ENCODE measurements at regions not wholly inside any gene's neighbourhood (a gene's known extent, or its start where the extent isn't known, plus 50 kb on each side); places are given as distances from the start of the nearest gene placed in this dataset.

- Histone ChIP-seq H3K4me1 (peaks cover 14% of the 10 kb centered on the region), H3K4me3 (no peak overlapping the region), H3K27ac (no peak overlapping the region), H3K36me3 (no peaks in the 10 kb centered on the region), H3K4me2 (no peak overlapping the region), H3K9me3 (ENCODE audit: low read depth) (no peaks in the 10 kb centered on the region), H3F3A (ENCODE audit: low read depth) (no peaks in the 10 kb centered on the region), H3K9ac (no peak overlapping the region), H3K79me2 (ENCODE audit: low read depth) (no peaks in the 10 kb centered on the region), H4K20me1 (ENCODE audit: low read depth) (no peaks in the 10 kb centered on the region), H2AFZ (replicated peaks) (no peak overlapping the region), H3K27me3 (no peaks in the 10 kb centered on the region)
- no peaks in the 10 kb centered on the region for H3K36me3 Mint-ChIP-seq
- peaks cover 3% of the 10 kb centered on the region for H3K27me3 Mint-ChIP-seq (ENCODE audit: insufficient read depth, low read depth)
- TF ChIP-seq EZH2 (IDR thresholded peaks at IDR 0.05), result no peak
- peaks cover 44% of the 10 kb centered on the region for H3K4me1 Mint-ChIP-seq
- no peaks in the 10 kb centered on the region for H3K9me3 Mint-ChIP-seq
- no peak overlapping the region for H3K27ac Mint-ChIP-seq
- H3K4me3 Mint-ChIP-seq, result no peak overlapping the region
- no peak for DNase-seq (ENCODE audit: low spot score)
These were observed 340.7 kb downstream of the DHX15 start for GRCh38 chr4:24243641-24244040.

GRCh38 chr4:24241511-24241910 is 342.8 kb downstream of the DHX15 start:
- no peaks in the 10 kb centered on the region for H4K20me1 ChIP-seq (ENCODE audit: low read depth)
- peaks cover 12% of the 10 kb centered on the region for H3K4me1 ChIP-seq
- H3K27me3 ChIP-seq, result no peaks in the 10 kb centered on the region
- peaks cover 32% of the 10 kb centered on the region for H3K4me1 Mint-ChIP-seq
- H3K9me3 ChIP-seq (ENCODE audit: low read depth), result no peaks in the 10 kb centered on the region
- no peak overlapping the region for H2AFZ ChIP-seq (replicated peaks)
- H3K4me3 Mint-ChIP-seq, result no peak overlapping the region
- no peaks in the 10 kb centered on the region for H3K36me3 ChIP-seq
- H3K4me2 ChIP-seq, result no peak overlapping the region
- peaks cover 3% of the 10 kb centered on the region for H3K27me3 Mint-ChIP-seq (ENCODE audit: insufficient read depth, low read depth)
- no peaks in the 10 kb centered on the region for H3F3A ChIP-seq (ENCODE audit: low read depth)
- TF ChIP-seq EZH2phosphoT487 (IDR thresholded peaks at IDR 0.05), result no peak
- TF ChIP-seq, protein P1, sequence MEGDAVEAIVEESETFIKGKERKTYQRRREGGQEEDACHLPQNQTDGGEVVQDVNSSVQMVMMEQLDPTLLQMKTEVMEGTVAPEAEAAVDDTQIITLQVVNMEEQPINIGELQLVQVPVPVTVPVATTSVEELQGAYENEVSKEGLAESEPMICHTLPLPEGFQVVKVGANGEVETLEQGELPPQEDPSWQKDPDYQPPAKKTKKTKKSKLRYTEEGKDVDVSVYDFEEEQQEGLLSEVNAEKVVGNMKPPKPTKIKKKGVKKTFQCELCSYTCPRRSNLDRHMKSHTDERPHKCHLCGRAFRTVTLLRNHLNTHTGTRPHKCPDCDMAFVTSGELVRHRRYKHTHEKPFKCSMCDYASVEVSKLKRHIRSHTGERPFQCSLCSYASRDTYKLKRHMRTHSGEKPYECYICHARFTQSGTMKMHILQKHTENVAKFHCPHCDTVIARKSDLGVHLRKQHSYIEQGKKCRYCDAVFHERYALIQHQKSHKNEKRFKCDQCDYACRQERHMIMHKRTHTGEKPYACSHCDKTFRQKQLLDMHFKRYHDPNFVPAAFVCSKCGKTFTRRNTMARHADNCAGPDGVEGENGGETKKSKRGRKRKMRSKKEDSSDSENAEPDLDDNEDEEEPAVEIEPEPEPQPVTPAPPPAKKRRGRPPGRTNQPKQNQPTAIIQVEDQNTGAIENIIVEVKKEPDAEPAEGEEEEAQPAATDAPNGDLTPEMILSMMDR (IDR thresholded peaks at IDR 0.05), result no peak
- no peak for TF ChIP-seq EZH2 (IDR thresholded peaks at IDR 0.05)
- no peak overlapping the region for H3K27ac ChIP-seq
- DNase-seq (ENCODE audit: low spot score), result no peak
- no peak overlapping the region for H3K4me3 ChIP-seq
- no peaks in the 10 kb centered on the region for H3K9me3 Mint-ChIP-seq
- H3K79me2 ChIP-seq (ENCODE audit: low read depth), result no peaks in the 10 kb centered on the region
- no peak overlapping the region for H3K27ac Mint-ChIP-seq
- H3K9ac ChIP-seq, result no peak overlapping the region
- no peaks in the 10 kb centered on the region for H3K36me3 Mint-ChIP-seq

GRCh38 chr4:24240655-24241054 is 343.7 kb downstream of the DHX15 start:
- H3K36me3 Mint-ChIP-seq, result no peaks in the 10 kb centered on the region
- no peak overlapping the region for H3K27ac Mint-ChIP-seq
- Histone ChIP-seq H4K20me1 (ENCODE audit: low read depth) (no peaks in the 10 kb centered on the region), H3K9ac (no peak overlapping the region), H2AFZ (replicated peaks) (no peak overlapping the region), H3K4me2 (no peak overlapping the region), H3K27ac (no peak overlapping the region), H3K79me2 (ENCODE audit: low read depth) (no peaks in the 10 kb centered on the region), H3K4me3 (no peak overlapping the region), H3F3A (ENCODE audit: low read depth) (no peaks in the 10 kb centered on the region), H3K27me3 (no peaks in the 10 kb centered on the region), H3K9me3 (ENCODE audit: low read depth) (no peaks in the 10 kb centered on the region), H3K4me1 (peaks cover 12% of the 10 kb centered on the region), H3K36me3 (no peaks in the 10 kb centered on the region)
- TF ChIP-seq EZH2 (IDR thresholded peaks at IDR 0.05) (no peak), EZH2phosphoT487 (IDR thresholded peaks at IDR 0.05) (no peak)
- TF ChIP-seq, protein P1 (IDR thresholded peaks at IDR 0.05), result peak; percentile 22
- DNase-seq (ENCODE audit: low spot score), result no peak
- peaks cover 3% of the 10 kb centered on the region for H3K27me3 Mint-ChIP-seq (ENCODE audit: insufficient read depth, low read depth)
- H3K4me1 Mint-ChIP-seq, result peaks cover 30% of the 10 kb centered on the region
- H3K9me3 Mint-ChIP-seq, result no peaks in the 10 kb centered on the region
- no peak overlapping the region for H3K4me3 Mint-ChIP-seq

DNA sequence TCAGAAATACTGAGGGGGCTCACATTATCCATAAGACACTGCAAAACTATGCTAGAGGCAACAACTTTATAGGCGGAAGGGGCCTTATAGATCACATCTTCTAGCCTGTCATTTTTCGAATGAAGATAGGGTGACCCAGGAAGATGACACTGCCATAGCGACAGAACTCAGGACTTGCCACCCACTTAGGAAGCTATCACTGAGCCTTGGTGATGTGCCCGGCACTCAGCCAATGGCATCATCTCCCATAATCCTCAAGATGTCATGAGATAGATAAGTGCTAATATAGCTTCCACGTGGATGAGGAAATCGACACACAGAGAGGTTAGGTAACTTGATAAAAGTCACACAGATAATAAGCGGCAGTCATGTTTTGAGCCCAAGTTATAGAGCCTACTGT is 346.6 kb downstream of the DHX15 start:
- Histone ChIP-seq H2AFZ (replicated peaks) (no peak overlapping the region), H3F3A (ENCODE audit: low read depth) (no peaks in the 10 kb centered on the region), H4K20me1 (ENCODE audit: low read depth) (no peaks in the 10 kb centered on the region), H3K79me2 (ENCODE audit: low read depth) (no peaks in the 10 kb centered on the region), H3K36me3 (no peaks in the 10 kb centered on the region), H3K4me3 (no peak overlapping the region), H3K4me2 (no peak overlapping the region), H3K9me3 (ENCODE audit: low read depth) (no peaks in the 10 kb centered on the region), H3K9ac (no peak overlapping the region), H3K27ac (no peak overlapping the region), H3K27me3 (no peaks in the 10 kb centered on the region), H3K4me1 (peaks cover 20% of the 10 kb centered on the region)
- Mint-ChIP-seq H3K4me1 (peaks cover 33% of the 10 kb centered on the region), H3K36me3 (no peaks in the 10 kb centered on the region), H3K27me3 (ENCODE audit: insufficient read depth, low read depth) (peaks cover 2% of the 10 kb centered on the region), H3K4me3 (no peak overlapping the region), H3K9me3 (no peaks in the 10 kb centered on the region), H3K27ac (no peak overlapping the region)
- DNase-seq (ENCODE audit: low spot score), result no peak
- TF ChIP-seq EZH2 (IDR thresholded peaks at IDR 0.05) (no peak), EZH2phosphoT487 (IDR thresholded peaks at IDR 0.05) (no peak)
- TF ChIP-seq, protein P1 (IDR thresholded peaks at IDR 0.05), result no peak

All from neural progenitor cell (in vitro differentiated cells).